ENCODE measurements at regions not wholly inside any gene's neighbourhood (a gene's known extent, or its start where the extent isn't known, plus 50 kb on each side); places are given as distances from the start of the nearest gene placed in this dataset.

- TF ChIP-seq, protein P1, sequence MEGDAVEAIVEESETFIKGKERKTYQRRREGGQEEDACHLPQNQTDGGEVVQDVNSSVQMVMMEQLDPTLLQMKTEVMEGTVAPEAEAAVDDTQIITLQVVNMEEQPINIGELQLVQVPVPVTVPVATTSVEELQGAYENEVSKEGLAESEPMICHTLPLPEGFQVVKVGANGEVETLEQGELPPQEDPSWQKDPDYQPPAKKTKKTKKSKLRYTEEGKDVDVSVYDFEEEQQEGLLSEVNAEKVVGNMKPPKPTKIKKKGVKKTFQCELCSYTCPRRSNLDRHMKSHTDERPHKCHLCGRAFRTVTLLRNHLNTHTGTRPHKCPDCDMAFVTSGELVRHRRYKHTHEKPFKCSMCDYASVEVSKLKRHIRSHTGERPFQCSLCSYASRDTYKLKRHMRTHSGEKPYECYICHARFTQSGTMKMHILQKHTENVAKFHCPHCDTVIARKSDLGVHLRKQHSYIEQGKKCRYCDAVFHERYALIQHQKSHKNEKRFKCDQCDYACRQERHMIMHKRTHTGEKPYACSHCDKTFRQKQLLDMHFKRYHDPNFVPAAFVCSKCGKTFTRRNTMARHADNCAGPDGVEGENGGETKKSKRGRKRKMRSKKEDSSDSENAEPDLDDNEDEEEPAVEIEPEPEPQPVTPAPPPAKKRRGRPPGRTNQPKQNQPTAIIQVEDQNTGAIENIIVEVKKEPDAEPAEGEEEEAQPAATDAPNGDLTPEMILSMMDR (IDR thresholded peaks at IDR 0.05; ENCODE audit: borderline replicate concordance, extremely low read depth, low read length, poor library complexity, severe bottlenecking): no peak
- no peak for TF ChIP-seq EZH2 (IDR thresholded peaks at IDR 0.05; ENCODE audit: borderline replicate concordance, low read depth, low read length, severe bottlenecking)
Measured at GRCh38 chr14:65880507-65880906, 468.0 kb downstream of the FUT8 start.
